Stimulated activated CD8-positive, alpha-beta memory T cell treated with anti-CD3 and anti-CD28 coated beads, Interleukin-7, amount 100 ng/mL, for 48 hours (primary cell): ENCODE measurements at regions not wholly inside any gene's neighbourhood (a gene's known extent, or its start where the extent isn't known, plus 50 kb on each side); places are given as distances from the start of the nearest gene placed in this dataset.

Experiments used
- DNase-seq, 2 donors: peaks; one replicate each; pipeline ENCODE4 v3.0.0-alpha.2; 2020; ENCODE audit warnings: low read depth in 1 of 2; ENCODE audit errors: extremely low read depth in 1 of 2

DNA sequence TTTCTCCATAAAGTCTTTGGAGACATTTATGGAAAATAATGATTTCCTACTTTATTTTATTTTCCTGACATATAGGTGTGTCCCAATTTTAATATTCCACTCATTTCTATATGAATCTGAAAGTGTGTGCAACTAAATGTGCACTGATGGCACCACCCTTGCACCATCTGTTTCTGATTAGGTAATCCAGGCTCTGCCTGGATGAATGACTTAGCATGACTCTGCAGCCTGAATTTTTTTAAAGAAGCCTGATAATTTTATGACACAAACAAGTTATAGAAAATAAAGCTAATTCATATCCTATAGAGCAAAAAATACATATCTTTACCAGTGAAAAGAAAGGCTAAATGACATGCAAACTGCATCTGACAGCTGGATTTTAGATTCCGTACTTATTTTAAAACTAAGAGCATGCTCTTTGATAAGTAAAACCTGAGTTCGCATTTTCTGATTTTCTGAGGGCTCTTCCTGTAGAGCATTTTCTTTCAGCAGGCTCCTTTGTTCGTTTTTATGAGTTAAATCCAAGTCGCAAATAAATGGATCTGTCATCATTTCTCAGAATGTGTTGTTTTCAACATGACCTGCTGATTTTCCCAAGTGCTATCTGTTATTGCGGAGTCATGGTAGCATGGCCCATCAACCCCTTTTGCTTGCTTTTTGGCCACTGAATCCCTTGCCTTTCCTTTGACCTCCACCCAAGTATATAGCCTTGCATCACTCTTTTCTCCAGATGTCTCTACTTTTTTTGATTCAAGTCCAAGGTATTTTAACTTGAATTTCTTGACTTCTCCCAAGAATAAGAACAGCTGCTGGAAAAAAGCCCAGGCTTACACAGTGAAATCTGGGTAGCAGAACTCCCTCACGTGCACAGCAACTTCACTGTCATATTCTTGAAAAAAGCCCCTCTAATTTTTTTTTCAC lies 52.8 kb upstream of the LYPLAL1 start:
- no peak for DNase-seq

DNA sequence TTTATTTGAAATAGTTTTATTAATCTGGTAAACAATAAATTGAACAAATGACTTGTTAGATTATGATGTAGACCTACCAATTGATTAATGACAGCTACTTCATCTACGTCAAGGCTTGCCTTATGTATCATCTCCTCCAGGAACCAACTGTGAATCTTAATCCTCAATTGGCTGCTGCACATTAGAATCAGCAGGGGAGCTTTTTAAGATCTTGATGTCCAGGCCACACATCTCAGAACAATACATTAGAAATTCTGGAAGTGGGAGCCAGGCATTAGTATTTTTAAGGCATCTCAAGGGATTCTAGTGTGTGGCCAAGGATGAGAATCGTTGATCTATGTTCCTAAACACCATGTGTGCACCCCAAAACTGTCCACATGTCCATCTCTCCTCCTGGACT lies 52.0 kb upstream of the LYPLAL1 start:
- DNase-seq = no peak

DNA sequence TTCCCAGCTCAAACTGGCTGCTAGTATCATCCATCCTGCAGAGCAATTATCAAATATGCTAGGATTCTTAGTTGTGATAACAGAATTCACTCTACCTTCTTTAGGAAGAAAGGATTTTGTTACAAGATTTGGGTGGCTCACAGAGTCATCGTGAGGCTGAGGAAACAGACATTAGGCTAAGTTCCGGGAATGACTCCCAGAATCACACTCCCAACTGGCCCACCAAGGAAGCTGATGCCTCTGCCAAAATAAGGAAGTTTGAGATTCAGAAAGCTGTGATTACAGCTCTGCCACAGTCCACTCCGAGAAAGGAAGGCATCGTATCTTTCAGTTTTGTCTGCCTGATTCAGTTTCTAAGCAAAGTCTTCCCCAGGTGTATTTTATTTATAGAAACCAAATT lies 50.6 kb upstream of the LYPLAL1 start:
- no peak for DNase-seq
